Left lung (tissue), 4 donors: ENCODE measurements at regions not wholly inside any gene's neighbourhood (a gene's known extent, or its start where the extent isn't known, plus 50 kb on each side); places are given as distances from the start of the nearest gene placed in this dataset.
A peak's percentile ranks its signal among the peaks of the same experiment; 100 is the strongest.

ENCODE experiments used
- ATAC-seq: fragments of 200-7000 bp; cut with Tn5 transposase; one replicate; pipeline ENCODE4 v1.9.1; 2020; ENCODE audit warnings: moderate library complexity
- DNase-seq, 4 donors: peaks; one replicate each; pipeline ENCODE4 v3.0.0-alpha.2; 2013 to 2020
- H3K27ac ChIP-seq, 2 donors: fragments of 200-600 bp; sonication (generic) in 1 of 2; one replicate each; pipeline versions ENCODE4 v1.5.0 to v1.8.0; 2020 to 2021
- H3K27me3 ChIP-seq, 2 donors: fragments of 200-600 bp; sonication (generic) in 1 of 2; one replicate each; pipeline versions ENCODE4 v1.5.0 to v1.8.0; 2020 to 2021
- H3K36me3 ChIP-seq, 2 donors: fragments of 200-600 bp; sonication (generic) in 1 of 2; one replicate each; pipeline versions ENCODE4 v1.5.0 to v1.8.0; 2020 to 2021
- H3K4me1 ChIP-seq, 2 donors: fragments of 200-600 bp; one replicate each; pipeline ENCODE4 v1.8.0; 2021
- H3K4me3 ChIP-seq, 2 donors: fragments of 200-600 bp; sonication (generic) in 1 of 2; one replicate each; pipeline versions ENCODE4 v1.5.0 to v1.8.0; 2020 to 2021; ENCODE audit warnings: mild to moderate bottlenecking in 1 of 2
- H3K9me3 ChIP-seq, 2 donors: fragments of 200-600 bp; sonication (generic) in 1 of 2; one replicate each; pipeline versions ENCODE4 v1.5.0 to v1.8.0; 2020 to 2021
- intact Hi-C, 2 donors: fragments of 100-400 bp; cut with DNase I; formaldehyde crosslinking; loops; one replicate each; pipeline versions ENCODE4 v1.11.2 to v1.14.2; 2022
- TF ChIP-seq, protein P1 (sequence below), 2 donors: fragments of 200-600 bp; sonication (generic) in 1 of 2; IDR thresholded peaks; one replicate each; pipeline versions ENCODE4 v1.5.0 to v1.8.0; 2021; ENCODE audit warnings: antibody characterized with exemption in 2 of 2
- donor health status: DM: no; HTN: yes; CAD: no.
- donor health status: DM: no; HTN: no; CAD: no.

DNA sequence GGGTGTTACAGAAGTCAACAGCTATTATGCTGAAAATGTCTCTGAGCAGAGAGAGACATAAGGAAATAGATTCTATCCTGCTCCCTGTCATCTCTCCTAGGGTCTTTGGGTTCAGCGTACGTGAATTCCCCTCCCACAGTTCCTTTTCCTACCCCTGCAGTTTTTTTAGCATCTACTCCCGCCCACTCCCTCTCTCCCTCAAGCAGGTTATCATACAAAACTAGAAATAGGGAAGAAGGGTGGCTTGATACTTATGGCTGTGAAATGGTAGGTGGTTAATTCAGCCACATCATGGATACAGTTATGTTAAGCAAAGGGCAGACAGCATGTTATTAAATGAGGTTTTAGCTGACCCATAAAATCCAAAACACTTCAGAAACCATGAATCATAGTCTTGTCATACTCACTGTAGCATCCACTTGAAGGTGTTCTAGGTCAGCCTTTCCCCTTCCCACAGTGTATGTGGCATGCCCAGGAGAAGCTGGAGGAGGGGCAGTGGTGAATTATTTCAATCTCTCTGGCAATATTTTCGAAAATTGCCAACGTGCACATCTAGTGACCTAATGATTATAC, 236.8 kb upstream of the SERP2 start:
- Histone ChIP-seq H3K27me3 (no peaks in the 10 kb centered on the region), H3K27ac (no peak overlapping the region), H3K4me3 (no peak overlapping the region), H3K4me1 (peaks cover 0 to 19% of the 10 kb centered on the region in 2 donors), H3K9me3 (no peaks in the 10 kb centered on the region), H3K36me3 (no peaks in the 10 kb centered on the region)
- DNase-seq (no peak), ATAC-seq (no peak)
- TF ChIP-seq, protein P1, sequence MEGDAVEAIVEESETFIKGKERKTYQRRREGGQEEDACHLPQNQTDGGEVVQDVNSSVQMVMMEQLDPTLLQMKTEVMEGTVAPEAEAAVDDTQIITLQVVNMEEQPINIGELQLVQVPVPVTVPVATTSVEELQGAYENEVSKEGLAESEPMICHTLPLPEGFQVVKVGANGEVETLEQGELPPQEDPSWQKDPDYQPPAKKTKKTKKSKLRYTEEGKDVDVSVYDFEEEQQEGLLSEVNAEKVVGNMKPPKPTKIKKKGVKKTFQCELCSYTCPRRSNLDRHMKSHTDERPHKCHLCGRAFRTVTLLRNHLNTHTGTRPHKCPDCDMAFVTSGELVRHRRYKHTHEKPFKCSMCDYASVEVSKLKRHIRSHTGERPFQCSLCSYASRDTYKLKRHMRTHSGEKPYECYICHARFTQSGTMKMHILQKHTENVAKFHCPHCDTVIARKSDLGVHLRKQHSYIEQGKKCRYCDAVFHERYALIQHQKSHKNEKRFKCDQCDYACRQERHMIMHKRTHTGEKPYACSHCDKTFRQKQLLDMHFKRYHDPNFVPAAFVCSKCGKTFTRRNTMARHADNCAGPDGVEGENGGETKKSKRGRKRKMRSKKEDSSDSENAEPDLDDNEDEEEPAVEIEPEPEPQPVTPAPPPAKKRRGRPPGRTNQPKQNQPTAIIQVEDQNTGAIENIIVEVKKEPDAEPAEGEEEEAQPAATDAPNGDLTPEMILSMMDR (IDR thresholded peaks at IDR 0.05) = no peak
- intact Hi-C loops = no loop called here

DNA sequence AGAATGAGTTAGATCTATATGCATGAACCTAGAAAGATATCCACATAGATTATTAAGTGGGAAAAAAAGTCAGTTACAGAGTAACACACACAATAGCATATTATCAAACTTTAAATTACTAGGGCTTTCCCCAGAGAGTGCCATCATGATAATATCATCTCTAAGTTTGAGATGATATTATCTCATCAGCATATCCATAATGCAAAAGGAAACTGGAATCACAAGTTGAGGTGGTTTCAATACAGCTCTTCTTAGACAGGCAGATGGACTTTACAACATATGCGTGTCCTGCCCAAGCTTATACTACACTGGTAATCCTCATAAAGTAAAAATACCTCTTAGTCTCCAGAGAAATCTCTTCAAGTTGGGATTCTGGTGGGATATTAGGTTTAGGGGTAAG, 236.2 kb upstream of the SERP2 start:
- Histone ChIP-seq H3K27me3 (no peaks in the 10 kb centered on the region), H3K4me3 (no peak overlapping the region), H3K27ac (no peak overlapping the region), H3K4me1 (peaks cover 0 to 18% of the 10 kb centered on the region in 2 donors), H3K36me3 (no peaks in the 10 kb centered on the region), H3K9me3 (no peaks in the 10 kb centered on the region)
- no peak for DNase-seq
- intact Hi-C loops = no loop called here
- TF ChIP-seq, protein P1 (IDR thresholded peaks at IDR 0.05) = no peak
- no peak for ATAC-seq

DNA sequence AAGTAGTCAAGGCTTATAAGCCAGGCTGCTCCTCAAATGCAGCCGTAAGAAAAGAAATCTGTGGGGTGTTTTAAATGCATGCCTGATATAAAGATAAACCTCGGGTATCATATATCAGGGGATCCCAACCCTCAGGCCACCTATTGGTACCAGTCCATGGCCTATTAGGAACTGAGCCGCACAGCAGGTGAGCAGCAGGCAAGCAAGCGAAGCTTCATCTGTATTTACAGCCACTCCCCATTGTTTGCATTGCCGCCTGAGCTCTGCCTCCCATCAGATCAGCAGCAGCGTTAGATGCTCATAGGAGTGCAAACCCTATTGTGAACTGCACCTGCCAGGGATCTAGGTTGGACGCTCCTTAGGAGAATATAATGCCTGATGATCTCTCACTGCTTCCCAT, 233.5 kb upstream of the SERP2 start:
- no peaks in the 10 kb centered on the region for H3K27me3 ChIP-seq
- H3K36me3 ChIP-seq = no peaks in the 10 kb centered on the region
- ATAC-seq (no peak), DNase-seq (no peak)
- intact Hi-C loops = no loop called here
- H3K4me3 ChIP-seq = no peak overlapping the region
- no peaks in the 10 kb centered on the region for H3K9me3 ChIP-seq
- TF ChIP-seq, protein P1 (IDR thresholded peaks at IDR 0.05) = no peak
- no peak overlapping the region for H3K27ac ChIP-seq
- peaks cover 0 to 15% of the 10 kb centered on the region in 2 donors for H3K4me1 ChIP-seq

DNA sequence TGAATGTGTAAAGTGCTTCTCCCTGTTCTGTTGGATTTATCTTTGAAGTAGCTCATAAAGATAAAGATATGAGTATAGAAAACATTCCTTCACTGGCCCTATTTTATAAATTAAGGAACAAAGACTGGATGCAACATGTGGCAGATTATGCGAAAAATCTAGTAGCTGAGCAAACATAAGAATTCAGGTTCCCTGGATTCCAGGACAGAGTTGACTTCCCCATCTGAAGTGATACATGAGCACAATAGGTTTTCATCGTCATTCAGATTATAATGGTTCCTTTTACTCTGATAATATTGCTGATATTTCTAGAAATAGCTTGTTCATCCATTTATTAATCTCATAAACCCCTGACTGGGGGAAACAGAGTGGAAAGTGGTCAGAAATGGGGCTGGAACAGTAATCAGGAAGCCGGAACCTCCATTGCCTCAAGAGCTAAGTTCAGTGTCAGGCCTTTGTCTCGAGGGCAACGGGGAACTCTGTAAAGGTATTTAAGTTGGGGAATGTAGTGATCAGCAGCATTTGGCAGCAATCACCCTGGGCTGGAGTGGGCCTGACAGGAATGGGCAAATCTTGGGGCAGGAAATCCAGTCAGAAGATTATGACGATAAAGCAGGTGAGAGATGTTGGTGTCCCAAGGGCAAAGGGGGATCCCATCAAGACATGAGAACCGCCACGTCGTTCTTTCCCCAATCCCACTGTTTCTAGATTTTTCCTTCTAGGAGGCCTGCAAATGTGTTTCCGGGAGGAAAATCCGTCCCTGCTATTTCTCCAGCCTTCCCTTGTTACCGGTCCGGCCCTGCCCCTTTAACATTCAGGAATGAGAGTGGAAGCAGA, 232.5 kb upstream of the SERP2 start:
- Histone ChIP-seq H3K27ac (peak overlapping the region; percentile 95), H3K4me1 (peaks cover 0 to 15% of the 10 kb centered on the region in 2 donors), H3K36me3 (no peaks in the 10 kb centered on the region), H3K9me3 (no peaks in the 10 kb centered on the region), H3K4me3 (peak overlapping the region; percentile 31 to 49), H3K27me3 (no peaks in the 10 kb centered on the region)
- no peak for DNase-seq
- TF ChIP-seq, protein P1 (IDR thresholded peaks at IDR 0.05) = no peak
- peak; percentile 14 for ATAC-seq
- intact Hi-C loops = no loop called here

DNA sequence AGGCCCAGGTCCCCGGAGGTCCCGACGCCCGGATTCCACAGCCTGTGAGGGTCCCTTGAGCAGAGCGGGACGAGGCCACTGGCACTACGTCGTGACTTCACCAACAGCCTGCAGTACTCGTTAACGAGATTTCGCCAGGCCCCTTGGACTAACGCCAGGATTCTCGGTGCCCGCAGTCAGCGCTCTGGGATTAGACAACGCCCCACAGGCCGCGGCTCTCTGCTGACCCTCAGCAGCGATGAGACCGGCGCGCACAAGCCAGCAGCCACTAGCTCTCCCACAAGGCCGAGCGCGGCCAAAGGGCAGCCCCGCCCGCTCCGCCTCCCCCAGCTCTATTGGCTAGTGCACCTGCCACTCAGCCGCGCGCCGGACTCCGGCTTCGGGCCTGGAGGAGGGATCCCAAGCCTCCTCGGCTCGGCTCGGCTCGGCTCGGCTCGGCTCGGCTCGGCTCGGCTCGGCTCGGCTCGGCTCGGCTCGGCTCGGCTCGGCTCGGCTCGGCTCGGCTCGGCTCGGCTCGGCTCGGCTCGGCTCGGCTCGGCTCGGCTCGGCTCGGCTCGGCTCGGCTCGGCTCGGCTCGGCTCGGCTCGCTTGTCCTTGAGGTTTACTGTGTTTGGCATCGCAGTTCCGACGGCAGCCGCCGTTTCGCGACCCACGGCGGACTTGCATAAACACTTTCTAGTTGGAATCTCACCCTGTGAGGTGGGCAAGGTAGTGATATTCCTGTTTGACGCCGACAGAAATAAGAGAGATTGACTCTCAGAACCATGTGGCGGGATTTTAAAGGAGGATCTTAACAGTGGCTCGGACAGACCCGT, 231.7 kb upstream of the SERP2 start:
- intact Hi-C loops = no loop called here

More for the DNA sequence above, 231.7 kb upstream of the SERP2 start:
- TF ChIP-seq, protein P1 (IDR thresholded peaks at IDR 0.05) = peak in 1 of 2 donors; percentile 42
- peak overlapping the region; percentile 95 for H3K27ac ChIP-seq
- peak overlapping the region; percentile 31 to 49 for H3K4me3 ChIP-seq
- H3K4me1 ChIP-seq = peaks cover 0 to 15% of the 10 kb centered on the region in 2 donors
- H3K36me3 ChIP-seq = no peaks in the 10 kb centered on the region
- H3K27me3 ChIP-seq = no peaks in the 10 kb centered on the region
- no peaks in the 10 kb centered on the region for H3K9me3 ChIP-seq
- ATAC-seq (peak; percentile 99), DNase-seq (peak; percentile 91 to 100 (median 98))
